Ishikawa (cell line): ENCODE measurements at regions not wholly inside any gene's neighbourhood (a gene's known extent, or its start where the extent isn't known, plus 50 kb on each side); places are given as distances from the start of the nearest gene placed in this dataset.

ENCODE experiments used
- CEBPB ChIP-seq: IDR thresholded peaks from 2 replicates; pipeline ENCODE4 v1.6.1; 2012
- CREB1 ChIP-seq: IDR thresholded peaks from 2 replicates; pipeline ENCODE4 v1.6.1; 2012; ENCODE audit warnings: low read depth
- EGR1 ChIP-seq: IDR thresholded peaks from 2 replicates; pipeline ENCODE4 v1.6.1; 2012
- FOXM1 ChIP-seq: IDR thresholded peaks from 2 replicates; pipeline ENCODE4 v1.6.1; 2012; ENCODE audit warnings: low read depth, borderline replicate concordance
- MAX ChIP-seq: IDR thresholded peaks from 2 replicates; pipeline ENCODE4 v1.6.1; 2012
- NFIC ChIP-seq: IDR thresholded peaks from 2 replicates; pipeline ENCODE4 v1.6.1; 2012
- RAD21 ChIP-seq: IDR thresholded peaks from 2 replicates; pipeline ENCODE4 v1.6.1; 2012; ENCODE audit warnings: low read depth
- TAF1 ChIP-seq: IDR thresholded peaks from 2 replicates; pipeline ENCODE4 v1.6.1; 2012; ENCODE audit warnings: low read depth, mild to moderate bottlenecking
- TCF12 ChIP-seq: IDR thresholded peaks from 2 replicates; pipeline ENCODE4 v1.6.1; 2012; ENCODE audit warnings: low read depth
- TEAD4 ChIP-seq: IDR thresholded peaks from 2 replicates; pipeline ENCODE4 v1.6.1; 2012
- YY1 ChIP-seq: IDR thresholded peaks from 2 replicates; pipeline ENCODE4 v1.6.1; 2012; ENCODE audit warnings: low read depth
- ZBTB7A ChIP-seq: IDR thresholded peaks from 2 replicates; pipeline ENCODE4 v1.6.1; 2012; ENCODE audit warnings: low read depth
- TF ChIP-seq, protein P1 (sequence below): IDR thresholded peaks from 2 replicates; pipeline ENCODE4 v1.6.1; 2012; ENCODE audit warnings: low read depth, mild to moderate bottlenecking
- TF ChIP-seq, protein P2 (sequence below): IDR thresholded peaks from 2 replicates; pipeline ENCODE4 v1.6.1; 2012

DNA sequence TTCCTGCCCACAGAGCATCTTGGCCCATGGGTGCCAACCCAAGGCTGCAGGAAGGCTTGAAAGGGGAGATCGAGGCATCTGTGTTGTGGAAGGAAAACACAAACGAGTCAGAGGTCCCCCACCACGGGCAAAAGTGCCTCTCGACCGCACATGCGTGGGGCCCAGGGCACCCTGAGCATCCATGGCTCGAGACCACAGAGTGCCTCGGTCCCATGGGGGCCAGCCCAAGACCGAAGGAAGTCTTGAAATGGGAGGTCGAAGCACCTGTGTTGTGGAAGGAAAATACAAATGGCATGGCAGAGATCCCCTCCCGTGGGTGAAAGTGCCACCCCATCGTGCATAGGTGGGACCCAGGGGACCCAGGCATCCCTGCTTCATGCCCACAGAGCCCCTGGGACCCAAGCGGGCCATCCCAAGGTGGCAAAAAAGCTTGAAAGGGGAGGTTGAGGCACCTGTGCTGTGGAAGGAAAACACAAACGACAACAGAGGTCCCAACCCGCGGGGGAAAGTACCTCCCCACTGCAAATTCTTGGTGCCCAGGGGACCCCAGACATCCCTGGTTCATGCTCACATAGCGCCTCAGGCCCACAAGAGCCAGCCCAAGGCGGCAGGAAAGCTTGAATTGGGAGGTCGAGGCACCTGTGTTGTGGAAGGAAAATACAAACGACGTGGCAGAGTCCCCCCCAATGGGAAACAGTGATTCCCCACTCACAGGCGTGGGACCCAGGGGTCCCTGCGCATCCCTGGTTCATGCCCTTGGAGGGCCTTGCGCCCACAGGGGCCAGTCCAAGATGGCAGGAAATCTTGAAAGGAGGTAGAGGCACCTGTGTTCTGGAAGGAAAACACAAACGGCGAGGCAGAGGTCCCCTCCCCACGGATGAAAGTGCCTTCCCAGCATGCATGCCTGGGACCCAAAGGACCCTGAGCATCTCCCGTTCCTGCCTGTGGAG, 373.0 kb downstream of the ALG10 start:
- no peak for TF ChIP-seq RAD21
- TF ChIP-seq, protein P1, sequence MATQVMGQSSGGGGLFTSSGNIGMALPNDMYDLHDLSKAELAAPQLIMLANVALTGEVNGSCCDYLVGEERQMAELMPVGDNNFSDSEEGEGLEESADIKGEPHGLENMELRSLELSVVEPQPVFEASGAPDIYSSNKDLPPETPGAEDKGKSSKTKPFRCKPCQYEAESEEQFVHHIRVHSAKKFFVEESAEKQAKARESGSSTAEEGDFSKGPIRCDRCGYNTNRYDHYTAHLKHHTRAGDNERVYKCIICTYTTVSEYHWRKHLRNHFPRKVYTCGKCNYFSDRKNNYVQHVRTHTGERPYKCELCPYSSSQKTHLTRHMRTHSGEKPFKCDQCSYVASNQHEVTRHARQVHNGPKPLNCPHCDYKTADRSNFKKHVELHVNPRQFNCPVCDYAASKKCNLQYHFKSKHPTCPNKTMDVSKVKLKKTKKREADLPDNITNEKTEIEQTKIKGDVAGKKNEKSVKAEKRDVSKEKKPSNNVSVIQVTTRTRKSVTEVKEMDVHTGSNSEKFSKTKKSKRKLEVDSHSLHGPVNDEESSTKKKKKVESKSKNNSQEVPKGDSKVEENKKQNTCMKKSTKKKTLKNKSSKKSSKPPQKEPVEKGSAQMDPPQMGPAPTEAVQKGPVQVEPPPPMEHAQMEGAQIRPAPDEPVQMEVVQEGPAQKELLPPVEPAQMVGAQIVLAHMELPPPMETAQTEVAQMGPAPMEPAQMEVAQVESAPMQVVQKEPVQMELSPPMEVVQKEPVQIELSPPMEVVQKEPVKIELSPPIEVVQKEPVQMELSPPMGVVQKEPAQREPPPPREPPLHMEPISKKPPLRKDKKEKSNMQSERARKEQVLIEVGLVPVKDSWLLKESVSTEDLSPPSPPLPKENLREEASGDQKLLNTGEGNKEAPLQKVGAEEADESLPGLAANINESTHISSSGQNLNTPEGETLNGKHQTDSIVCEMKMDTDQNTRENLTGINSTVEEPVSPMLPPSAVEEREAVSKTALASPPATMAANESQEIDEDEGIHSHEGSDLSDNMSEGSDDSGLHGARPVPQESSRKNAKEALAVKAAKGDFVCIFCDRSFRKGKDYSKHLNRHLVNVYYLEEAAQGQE, result no peak
- no peak for TF ChIP-seq FOXM1
- TF ChIP-seq MAX, result no peak
- no peak for TF ChIP-seq ZBTB7A
- TF ChIP-seq NFIC, result no peak
- no peak for TF ChIP-seq TEAD4

DNA sequence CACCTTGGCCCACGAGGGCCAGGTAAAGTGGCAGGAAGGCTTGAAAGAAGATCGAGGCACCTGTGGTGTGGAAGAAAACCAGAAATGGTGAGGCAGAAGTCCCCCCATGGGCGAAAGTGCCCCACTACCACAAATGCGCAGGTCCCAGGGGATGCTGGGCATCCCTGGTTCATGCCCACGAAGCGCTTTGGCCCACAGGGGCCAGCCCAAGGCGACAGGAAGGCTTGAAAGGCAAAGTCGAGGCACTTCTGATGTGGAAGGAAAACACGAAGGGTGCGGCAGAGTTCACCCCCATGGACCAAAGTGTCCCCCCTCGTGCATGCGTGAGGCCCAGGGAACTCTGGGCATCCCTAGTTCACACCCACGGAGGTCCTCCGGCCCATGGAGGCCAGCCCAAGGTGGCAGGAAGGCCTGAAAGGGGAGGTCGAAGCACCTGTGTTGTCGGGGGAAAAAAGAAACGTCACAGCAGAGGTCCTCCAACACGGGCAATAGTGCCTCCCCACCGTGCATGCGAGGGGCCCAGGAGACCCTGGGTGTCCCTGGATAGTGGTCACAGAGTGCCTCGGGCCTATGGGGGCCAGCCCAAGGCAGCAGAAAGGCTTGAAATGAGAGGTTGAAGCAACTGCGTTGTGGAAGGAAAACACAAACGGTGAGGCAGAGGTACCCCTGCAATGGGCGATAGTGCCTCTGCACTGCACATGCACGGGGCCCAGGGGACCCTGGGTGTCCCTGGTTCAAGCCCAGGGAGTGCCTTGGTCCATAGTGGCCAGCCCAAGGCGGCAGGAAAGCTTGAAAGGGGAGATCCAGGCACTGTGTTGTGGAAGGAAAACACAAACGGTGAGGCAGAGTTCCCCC, 373.9 kb downstream of the ALG10 start:
- TF ChIP-seq RAD21 (no peak), CREB1 (no peak), ZBTB7A (no peak), FOXM1 (no peak), TCF12 (no peak), EGR1 (no peak)

- no peak for TF ChIP-seq ZBTB7A
- TF ChIP-seq CREB1, result no peak
- no peak for TF ChIP-seq YY1
- no peak for TF ChIP-seq MAX
- no peak for TF ChIP-seq TAF1
- no peak for TF ChIP-seq TCF12
- TF ChIP-seq, protein P2, sequence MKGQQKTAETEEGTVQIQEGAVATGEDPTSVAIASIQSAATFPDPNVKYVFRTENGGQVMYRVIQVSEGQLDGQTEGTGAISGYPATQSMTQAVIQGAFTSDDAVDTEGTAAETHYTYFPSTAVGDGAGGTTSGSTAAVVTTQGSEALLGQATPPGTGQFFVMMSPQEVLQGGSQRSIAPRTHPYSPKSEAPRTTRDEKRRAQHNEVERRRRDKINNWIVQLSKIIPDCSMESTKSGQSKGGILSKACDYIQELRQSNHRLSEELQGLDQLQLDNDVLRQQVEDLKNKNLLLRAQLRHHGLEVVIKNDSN, result no peak
- TF ChIP-seq, protein P1, result no peak
- no peak for TF ChIP-seq TEAD4
- TF ChIP-seq FOXM1, result no peak
- no peak for TF ChIP-seq CEBPB
- no peak for TF ChIP-seq RAD21
Observed at GRCh38 chr12:34396861-34397590, 374.7 kb downstream of the ALG10 start.

DNA sequence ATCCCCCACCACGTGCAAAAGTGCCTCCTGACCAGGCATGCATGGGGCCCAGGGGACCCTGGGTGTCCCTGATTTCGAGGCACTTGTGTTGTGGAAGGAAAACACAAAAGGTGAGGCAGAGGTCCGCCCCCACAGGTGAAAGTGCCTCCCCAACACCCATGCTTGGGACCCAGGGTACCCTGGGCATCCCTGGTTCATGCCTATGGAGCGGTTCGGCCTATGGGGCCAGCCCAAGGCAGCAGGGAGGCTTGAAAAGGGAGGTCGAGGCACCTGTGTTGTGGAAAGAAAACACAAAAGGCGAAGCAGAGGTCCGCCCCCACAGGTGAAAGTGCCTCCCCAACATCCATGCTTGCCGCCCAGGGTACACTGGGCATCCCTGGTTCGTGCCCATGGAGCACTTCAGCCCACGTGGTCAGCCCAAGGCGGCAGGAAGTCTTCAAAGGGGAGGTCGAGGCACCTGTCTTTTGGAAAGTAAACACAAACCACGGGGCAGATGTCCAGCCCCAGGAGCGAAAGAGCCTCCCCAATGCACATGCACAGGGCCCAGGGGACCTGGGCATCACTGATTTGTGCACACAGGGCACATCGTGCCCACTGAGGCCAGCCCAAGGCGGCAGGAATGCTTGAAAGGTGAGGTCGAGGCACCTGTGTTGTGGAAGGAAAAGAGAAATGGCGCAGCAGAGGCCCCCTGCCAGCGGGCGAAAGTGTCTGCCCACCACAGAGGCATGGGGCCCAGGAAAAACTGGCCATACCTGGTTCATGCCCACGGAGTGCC, 375.5 kb downstream of the ALG10 start:
- TF ChIP-seq MAX, result no peak
- TF ChIP-seq NFIC, result no peak
- TF ChIP-seq TCF12, result no peak
- TF ChIP-seq, protein P1, result no peak
- no peak for TF ChIP-seq YY1
- no peak for TF ChIP-seq CREB1
